Gastroesophageal sphincter (tissue), 4 donors: ENCODE measurements at regions not wholly inside any gene's neighbourhood (a gene's known extent, or its start where the extent isn't known, plus 50 kb on each side); places are given as distances from the start of the nearest gene placed in this dataset.
"Not testable (repeated sequence)": the region's sequence is repeated elsewhere in the genome, so short reads cannot be mapped to it uniquely, and the experiment has no call there.

Source experiments
- ATAC-seq: fragments of 150-250 bp; one replicate; pipeline ENCODE4 v1.9.1; 2016; ENCODE audit warnings: mild to moderate bottlenecking, moderate library complexity
- H3K27ac ChIP-seq, 4 donors: fragments of 200-600 bp; sonication (generic) in 3 of 4; 1 replicate in 3 of 4; 2 replicates in 1 of 4; pipeline ENCODE4 v1.5.1; 2016 to 2019
- H3K27me3 ChIP-seq: fragments of 200-600 bp; sonication (generic); one replicate; pipeline ENCODE4 v1.5.1; 2019
- H3K36me3 ChIP-seq, 2 donors: fragments of 200-600 bp; sonication (generic); one replicate each; pipeline ENCODE4 v1.5.1; 2019; ENCODE audit warnings: control low read depth in 1 of 2
- H3K4me1 ChIP-seq, 3 donors: fragments of 200-600 bp; sonication (generic); 1 replicate in 2 of 3; 2 replicates in 1 of 3; pipeline ENCODE4 v1.5.1; 2016 to 2019; ENCODE audit warnings: control low read depth in 2 of 3
- H3K4me3 ChIP-seq, 2 donors: fragments of 200-600 bp; sonication (generic); one replicate each; pipeline ENCODE4 v1.5.1; 2019; ENCODE audit warnings: mild to moderate bottlenecking in 1 of 2, moderate library complexity in 1 of 2
- H3K9me3 ChIP-seq, 3 donors: fragments of 200-600 bp; sonication (generic); one replicate each; pipeline ENCODE4 v1.5.1; 2017 to 2019; ENCODE audit warnings: control low read depth in 2 of 3
- EP300 ChIP-seq: sonication (generic); formaldehyde crosslinking; IDR thresholded peaks from one replicate; pipeline ENCODE4 v1.6.1; 2017; ENCODE audit warnings: antibody characterized with exemption, mild to moderate bottlenecking
- POLR2A ChIP-seq, 2 donors: fragments of 450-650 bp; IDR thresholded peaks; one replicate each; pipeline ENCODE4 v1.6.1; 2017; ENCODE audit warnings: antibody characterized with exemption in 2 of 2, mild to moderate bottlenecking in 2 of 2, moderate library complexity in 1 of 2
- POLR2AphosphoS5 ChIP-seq: sonication (generic); formaldehyde crosslinking; IDR thresholded peaks from one replicate; pipeline ENCODE4 v1.6.1; 2017; ENCODE audit warnings: antibody characterized with exemption
- WGBS, 2 donors: methylation state at CpG; one replicate each; pipeline ENCODE4 v1.1.5; 2018; ENCODE audit warnings: low coverage in 1 of 2; 5-methylcytosine and 5-hydroxymethylcytosine counted together
- TF ChIP-seq, protein P1 (sequence below), 4 experiments: fragments of 200-600 bp in 2 of 4; fragments of 450-650 bp in 2 of 4; sonication (generic) in 1 of 4; IDR thresholded peaks; one replicate each; pipeline ENCODE4 v1.5.1; 2017 to 2019; ENCODE audit warnings: antibody characterized with exemption in 4 of 4, mild to moderate bottlenecking in 2 of 4, moderate library complexity in 2 of 4

DNA sequence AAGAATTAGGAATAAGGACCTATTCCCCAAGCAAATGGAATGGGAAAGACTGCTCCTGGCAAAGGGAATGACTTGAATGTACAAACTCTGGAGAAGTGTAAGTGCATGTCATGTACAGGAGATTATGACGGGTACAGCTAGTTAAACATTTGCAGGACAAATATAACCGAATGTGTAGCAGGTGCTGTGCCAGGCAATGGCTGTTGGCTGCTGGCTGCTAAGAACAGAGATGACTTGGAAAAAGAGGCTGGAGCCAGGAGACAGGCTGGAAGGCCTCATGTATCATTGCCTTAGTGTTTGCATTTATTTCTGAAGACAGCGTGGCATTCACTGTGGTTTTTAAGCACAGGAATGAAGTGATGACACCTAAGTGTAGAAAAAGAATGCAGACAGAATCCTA is 136.8 kb downstream of the TTC8 start:
- Histone ChIP-seq H3K4me3 (no peak overlapping the region), H3K9me3 (no peaks in the 10 kb centered on the region), H3K27me3 (no peaks in the 10 kb centered on the region), H3K4me1 (no peaks in the 10 kb centered on the region), H3K27ac (no peak overlapping the region), H3K36me3 (no peaks in the 10 kb centered on the region)
- WGBS, 2 donors, result 18 to 64% methylated on average over 2 to 3 of the region's 3 CpGs
- TF ChIP-seq POLR2A (IDR thresholded peaks at IDR 0.05), result no peak
- ATAC-seq, result no peak

DNA sequence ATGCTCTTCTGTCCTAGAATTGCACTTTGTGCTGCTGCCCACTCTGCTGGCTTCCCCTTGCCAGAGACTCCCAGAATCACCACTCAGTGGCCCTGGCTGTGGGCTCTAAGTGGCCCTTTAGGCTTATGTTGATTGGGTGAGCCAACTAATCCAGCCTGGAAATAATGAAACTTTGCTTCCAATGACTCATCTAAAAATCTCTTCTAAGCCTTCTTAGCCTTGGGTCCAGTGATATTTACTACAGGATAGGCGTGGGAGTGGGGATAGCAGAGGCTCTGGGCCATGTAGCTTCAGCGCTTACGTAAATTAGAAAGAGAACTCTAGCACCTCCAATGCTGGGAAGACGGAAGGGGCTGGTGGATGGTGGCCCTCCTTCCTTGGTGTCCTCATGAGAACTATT is 137.9 kb downstream of the TTC8 start:
- Histone ChIP-seq H3K36me3 (no peaks in the 10 kb centered on the region), H3K4me1 (no peaks in the 10 kb centered on the region), H3K4me3 (no peak overlapping the region), H3K27ac (no peak overlapping the region), H3K9me3 (no peaks in the 10 kb centered on the region), H3K27me3 (no peaks in the 10 kb centered on the region)
- TF ChIP-seq POLR2AphosphoS5, result no peak
- no peak for TF ChIP-seq POLR2A (IDR thresholded peaks at IDR 0.05)
- TF ChIP-seq, protein P1, sequence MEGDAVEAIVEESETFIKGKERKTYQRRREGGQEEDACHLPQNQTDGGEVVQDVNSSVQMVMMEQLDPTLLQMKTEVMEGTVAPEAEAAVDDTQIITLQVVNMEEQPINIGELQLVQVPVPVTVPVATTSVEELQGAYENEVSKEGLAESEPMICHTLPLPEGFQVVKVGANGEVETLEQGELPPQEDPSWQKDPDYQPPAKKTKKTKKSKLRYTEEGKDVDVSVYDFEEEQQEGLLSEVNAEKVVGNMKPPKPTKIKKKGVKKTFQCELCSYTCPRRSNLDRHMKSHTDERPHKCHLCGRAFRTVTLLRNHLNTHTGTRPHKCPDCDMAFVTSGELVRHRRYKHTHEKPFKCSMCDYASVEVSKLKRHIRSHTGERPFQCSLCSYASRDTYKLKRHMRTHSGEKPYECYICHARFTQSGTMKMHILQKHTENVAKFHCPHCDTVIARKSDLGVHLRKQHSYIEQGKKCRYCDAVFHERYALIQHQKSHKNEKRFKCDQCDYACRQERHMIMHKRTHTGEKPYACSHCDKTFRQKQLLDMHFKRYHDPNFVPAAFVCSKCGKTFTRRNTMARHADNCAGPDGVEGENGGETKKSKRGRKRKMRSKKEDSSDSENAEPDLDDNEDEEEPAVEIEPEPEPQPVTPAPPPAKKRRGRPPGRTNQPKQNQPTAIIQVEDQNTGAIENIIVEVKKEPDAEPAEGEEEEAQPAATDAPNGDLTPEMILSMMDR (IDR thresholded peaks at IDR 0.05), result no peak
- no peak for TF ChIP-seq EP300
- ATAC-seq, result no peak
- 86 to 90% methylated on average over 3 of the region's 4 CpGs for WGBS, 2 donors

GRCh38 chr14:88967299-88967698 is 142.8 kb downstream of the TTC8 start:
- no peak overlapping the region for H3K4me3 ChIP-seq
- no peaks in the 10 kb centered on the region for H3K4me1 ChIP-seq
- no peaks in the 10 kb centered on the region for H3K36me3 ChIP-seq
- H3K9me3 ChIP-seq, result no peaks in the 10 kb centered on the region
- WGBS, 2 donors, result 75% methylated on average over 2 of the region's 3 CpGs; no CpG with 5 or more reads in 1 of the 2 donors
- TF ChIP-seq POLR2A (IDR thresholded peaks at IDR 0.05), result no peak
- no peak overlapping the region for H3K27ac ChIP-seq
- no peak for ATAC-seq
- H3K27me3 ChIP-seq, result no peaks in the 10 kb centered on the region

DNA sequence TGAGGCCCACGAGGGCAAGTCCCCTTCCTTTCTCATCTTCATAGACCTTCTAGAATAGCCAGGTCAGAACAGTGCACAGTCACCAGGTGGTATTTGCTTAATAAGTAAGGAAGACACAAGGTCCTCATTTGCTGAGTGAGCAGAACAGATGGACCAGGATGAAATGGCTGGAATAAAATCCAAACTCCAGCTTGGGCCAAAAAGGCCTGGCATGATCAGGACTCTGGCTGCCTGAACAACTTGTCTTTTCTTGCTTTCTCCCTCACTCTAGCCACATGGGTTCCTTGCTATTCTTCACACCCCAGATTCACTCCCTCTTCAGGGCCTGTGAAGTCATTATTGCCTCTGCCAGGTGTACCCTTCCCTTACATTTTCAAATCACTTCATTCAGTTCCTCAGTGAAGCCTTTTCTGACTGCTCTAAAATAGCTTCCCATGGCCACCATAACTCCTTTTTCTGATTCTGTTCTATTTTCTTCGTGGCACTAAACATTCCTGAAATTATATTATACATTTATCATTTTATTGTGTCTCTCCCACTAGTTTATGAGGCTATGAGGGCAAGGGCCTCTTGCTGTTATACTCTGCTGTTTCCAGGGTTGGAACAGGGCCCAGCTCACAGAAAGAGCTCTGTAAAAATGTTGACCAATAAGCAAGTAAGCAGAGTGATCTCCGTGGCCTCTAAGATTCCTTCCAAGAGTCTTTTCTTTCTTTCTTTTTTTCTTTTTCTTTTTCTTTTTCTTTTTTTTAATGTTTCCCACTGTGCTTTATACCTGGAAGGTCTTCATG is 150.8 kb downstream of the TTC8 start:
- Histone ChIP-seq H3K27ac (no peak overlapping the region), H3K9me3 (peaks cover 0 to 6% (median 0%) of the 10 kb centered on the region in 3 donors), H3K36me3 (no peaks in the 10 kb centered on the region), H3K27me3 (peaks cover 29% of the 10 kb centered on the region), H3K4me1 (no peaks in the 10 kb centered on the region), H3K4me3 (no peak overlapping the region)
- ATAC-seq, result no peak
- TF ChIP-seq EP300 (no peak), POLR2AphosphoS5 (no peak), POLR2A (IDR thresholded peaks at IDR 0.05) (no peak)
- TF ChIP-seq, protein P1 (IDR thresholded peaks at IDR 0.05), result no peak
- 36 to 43% methylated on average over 2 to 3 of the region's 3 CpGs for WGBS, 2 donors

DNA sequence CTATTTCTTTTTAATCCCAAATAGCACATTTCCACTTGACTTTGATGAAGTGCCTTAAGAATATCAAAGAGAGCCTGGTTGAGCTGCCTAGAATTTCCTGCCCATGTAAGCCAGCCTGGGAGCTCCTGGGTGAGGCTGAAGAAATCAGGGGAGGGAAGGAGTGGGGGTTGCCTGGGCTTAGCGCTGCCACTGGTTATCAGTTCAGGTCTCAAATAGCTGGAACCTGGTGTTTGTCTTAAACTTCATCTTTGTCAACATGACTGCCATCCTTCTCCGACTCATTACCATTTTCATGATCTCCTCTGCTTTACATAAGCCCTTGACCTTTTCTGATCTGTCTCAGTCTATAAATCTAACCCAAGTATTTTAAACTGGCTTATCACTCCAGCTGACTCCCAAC is 151.5 kb downstream of the TTC8 start:
- ATAC-seq, result no peak
- Histone ChIP-seq H3K36me3 (no peaks in the 10 kb centered on the region), H3K9me3 (peaks cover 0 to 10% (median 0%) of the 10 kb centered on the region in 3 donors), H3K27me3 (peaks cover 34% of the 10 kb centered on the region), H3K27ac (no peak overlapping the region), H3K4me1 (no peaks in the 10 kb centered on the region), H3K4me3 (no peak overlapping the region)
- WGBS, 2 donors, result 46 to 61% methylated on average over 2 of the region's 2 CpGs
- TF ChIP-seq, protein P1 (IDR thresholded peaks at IDR 0.05), result no peak
- no peak for TF ChIP-seq POLR2A (IDR thresholded peaks at IDR 0.05)
- no peak for TF ChIP-seq EP300
- TF ChIP-seq POLR2AphosphoS5, result no peak

DNA sequence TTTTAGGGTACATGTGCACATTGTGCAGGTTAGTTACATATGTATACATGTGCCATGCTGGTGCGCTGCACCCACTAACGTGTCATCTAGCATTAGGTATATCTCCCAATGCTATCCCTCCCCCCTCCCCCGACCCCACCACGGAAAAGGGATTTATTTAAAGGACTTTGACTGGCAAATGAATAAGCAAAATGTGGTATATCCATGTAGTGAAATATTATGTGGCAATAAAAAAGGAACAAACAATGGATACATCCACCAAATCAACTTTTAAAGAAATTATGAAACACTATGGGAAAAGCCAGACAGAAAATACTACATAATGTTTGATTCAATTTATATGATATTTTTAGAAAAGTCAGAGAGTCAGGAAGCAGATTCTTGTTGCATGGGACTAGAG is 156.5 kb downstream of the TTC8 start:
- H3K36me3 ChIP-seq, H3K27ac ChIP-seq, H3K4me3 ChIP-seq, ATAC-seq, H3K4me1 ChIP-seq: not testable (repeated sequence)
- peaks cover 34% of the 10 kb centered on the region for H3K27me3 ChIP-seq
- 100% methylated on average over 1 of the region's 4 CpGs for WGBS, 2 donors
- peaks cover 0 to 10% (median 0%) of the 10 kb centered on the region in 3 donors for H3K9me3 ChIP-seq
